Gastrocnemius medialis (tissue), 4 donors: ENCODE measurements at regions not wholly inside any gene's neighbourhood (a gene's known extent, or its start where the extent isn't known, plus 50 kb on each side); places are given as distances from the start of the nearest gene placed in this dataset.
"Not testable (repeated sequence)": the region's sequence is repeated elsewhere in the genome, so short reads cannot be mapped to it uniquely, and the experiment has no call there.

ENCODE experiments used
- POLR2A ChIP-seq, 2 donors: fragments of 450-650 bp; IDR thresholded peaks; one replicate each; pipeline ENCODE4 v1.6.1; 2017; ENCODE audit warnings: antibody characterized with exemption in 2 of 2, mild to moderate bottlenecking in 2 of 2, moderate library complexity in 2 of 2
- TF ChIP-seq, protein P1 (sequence below), 5 experiments: fragments of 450-650 bp in 3 of 5; fragments of 200-600 bp in 2 of 5; sonication (generic) in 2 of 5; IDR thresholded peaks in 4 of 5; conservative IDR thresholded peaks in 1 of 5; 1 replicate in 4 of 5; 2 replicates in 1 of 5; pipeline ENCODE4 v1.5.1; 2016 to 2019; ENCODE audit warnings: antibody characterized with exemption in 5 of 5, mild to moderate bottlenecking in 3 of 5, moderate library complexity in 3 of 5

DNA sequence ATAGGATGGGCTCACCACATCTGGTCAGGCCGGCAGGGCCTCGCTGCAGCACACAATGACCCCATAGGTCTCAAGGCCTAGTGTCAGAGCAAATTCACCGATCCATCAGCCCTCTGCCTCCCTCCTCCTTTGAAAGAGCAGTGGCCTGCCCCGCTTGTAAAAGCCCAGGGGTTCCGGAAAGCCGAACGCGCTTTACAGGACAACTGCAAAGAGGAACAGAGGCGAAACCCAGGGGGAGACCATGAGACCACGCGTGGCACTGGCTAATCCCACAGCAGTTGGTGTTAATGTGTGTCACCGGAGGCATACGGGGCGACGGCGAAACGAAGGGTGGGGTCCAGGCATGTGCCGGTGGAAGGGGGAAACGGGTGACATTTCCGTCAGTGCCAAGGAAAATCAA, 699.9 kb upstream of the TPTE start:
- TF ChIP-seq, protein P1, sequence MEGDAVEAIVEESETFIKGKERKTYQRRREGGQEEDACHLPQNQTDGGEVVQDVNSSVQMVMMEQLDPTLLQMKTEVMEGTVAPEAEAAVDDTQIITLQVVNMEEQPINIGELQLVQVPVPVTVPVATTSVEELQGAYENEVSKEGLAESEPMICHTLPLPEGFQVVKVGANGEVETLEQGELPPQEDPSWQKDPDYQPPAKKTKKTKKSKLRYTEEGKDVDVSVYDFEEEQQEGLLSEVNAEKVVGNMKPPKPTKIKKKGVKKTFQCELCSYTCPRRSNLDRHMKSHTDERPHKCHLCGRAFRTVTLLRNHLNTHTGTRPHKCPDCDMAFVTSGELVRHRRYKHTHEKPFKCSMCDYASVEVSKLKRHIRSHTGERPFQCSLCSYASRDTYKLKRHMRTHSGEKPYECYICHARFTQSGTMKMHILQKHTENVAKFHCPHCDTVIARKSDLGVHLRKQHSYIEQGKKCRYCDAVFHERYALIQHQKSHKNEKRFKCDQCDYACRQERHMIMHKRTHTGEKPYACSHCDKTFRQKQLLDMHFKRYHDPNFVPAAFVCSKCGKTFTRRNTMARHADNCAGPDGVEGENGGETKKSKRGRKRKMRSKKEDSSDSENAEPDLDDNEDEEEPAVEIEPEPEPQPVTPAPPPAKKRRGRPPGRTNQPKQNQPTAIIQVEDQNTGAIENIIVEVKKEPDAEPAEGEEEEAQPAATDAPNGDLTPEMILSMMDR (IDR thresholded peaks at IDR 0.05 in 4 of 5, conservative IDR thresholded peaks at IDR 0.05 in 1 of 5) = not testable (repeated sequence)
- TF ChIP-seq POLR2A (IDR thresholded peaks at IDR 0.05) = not testable (repeated sequence)
